NCI-H146 treated with DMSO at 0.1 percent for 48 hours (cell line): ENCODE measurements at regions not wholly inside any gene's neighbourhood (a gene's known extent, or its start where the extent isn't known, plus 50 kb on each side); places are given as distances from the start of the nearest gene placed in this dataset.

Source experiments
- DNase-seq: peaks from one replicate; lab custom pipeline; 2025; ENCODE audit not compliant: unreplicated experiment; lab: John Stamatoyannopoulos, UW

GRCh38 chr3:181454451-181455027, 257.2 kb upstream of the SOX2 start:
- DNase-seq, result no peak

- no peak for DNase-seq
Measured at GRCh38 chr3:181446741-181447140, 265.0 kb upstream of the SOX2 start.

- peak; percentile 83 for DNase-seq
Measured at GRCh38 chr3:181442066-181442465, 269.7 kb upstream of the SOX2 start.

GRCh38 chr3:181432992-181433391, 278.7 kb upstream of the SOX2 start:
- peak; percentile 97 for DNase-seq

- no peak for DNase-seq
Measured at GRCh38 chr3:181431748-181432147, 280.0 kb upstream of the SOX2 start.

- DNase-seq, result peak; percentile 37
Measured at GRCh38 chr3:181425074-181425473, 286.7 kb upstream of the SOX2 start.

GRCh38 chr3:181418233-181418632, 293.5 kb upstream of the SOX2 start:
- peak; percentile 69 for DNase-seq

- DNase-seq, result peak; percentile 80
Measured at GRCh38 chr3:181417748-181418147, 294.0 kb upstream of the SOX2 start.

- DNase-seq, result no peak
Measured at GRCh38 chr3:181410870-181411269, 300.9 kb upstream of the SOX2 start.

- DNase-seq, result no peak
Measured at GRCh38 chr3:181403876-181404660, 307.7 kb upstream of the SOX2 start.

- DNase-seq, result no peak
Measured at GRCh38 chr3:181402347-181402746, 309.4 kb upstream of the SOX2 start.

- DNase-seq, result no peak
Measured at GRCh38 chr3:181384970-181385369, 326.8 kb upstream of the SOX2 start.

GRCh38 chr3:181383760-181384159, 328.0 kb upstream of the SOX2 start:
- DNase-seq, result no peak

GRCh38 chr3:181383201-181383600, 328.5 kb upstream of the SOX2 start:
- DNase-seq, result no peak

- DNase-seq, result no peak
Measured at GRCh38 chr3:181382656-181383055, 329.1 kb upstream of the SOX2 start.

GRCh38 chr3:181379278-181379677, 332.4 kb upstream of the SOX2 start:
- DNase-seq, result no peak

GRCh38 chr3:181369637-181370036, 342.1 kb upstream of the SOX2 start:
- DNase-seq, result peak; percentile 43

- DNase-seq, result peak; percentile 98
Measured at GRCh38 chr3:181363231-181363630, 348.5 kb upstream of the SOX2 start.

- peak; percentile 43 for DNase-seq
Measured at GRCh38 chr3:181362378-181362777, 349.3 kb upstream of the SOX2 start.

GRCh38 chr3:181358562-181358961, 353.2 kb upstream of the SOX2 start:
- DNase-seq, result no peak

GRCh38 chr3:181358060-181358459, 353.7 kb upstream of the SOX2 start:
- no peak for DNase-seq

GRCh38 chr3:181354140-181354539, 357.6 kb upstream of the SOX2 start:
- DNase-seq, result no peak

GRCh38 chr3:181344331-181344730, 354.8 kb upstream of the DNAJC19 start:
- peak; percentile 96 for DNase-seq
